ENCODE measurements at regions not wholly inside any gene's neighbourhood (a gene's known extent, or its start where the extent isn't known, plus 50 kb on each side); places are given as distances from the start of the nearest gene placed in this dataset.

GRCh38 chr4:123110147-123110546 lies 187.8 kb upstream of the NUDT6 start:
- H3K79me2 ChIP-seq (ENCODE audit: insufficient read depth, low read length), result no peaks in the 10 kb centered on the region
- no peak overlapping the region for H3K9ac ChIP-seq (ENCODE audit: low read depth, low read length)
- no peak overlapping the region for H3K4me2 ChIP-seq (ENCODE audit: insufficient read depth, low read length)
- H3K27me3 ChIP-seq (ENCODE audit: insufficient read depth, low read length, poor library complexity), result no peaks in the 10 kb centered on the region
- H3K4me1 ChIP-seq (ENCODE audit: insufficient read depth, low read length), result no peaks in the 10 kb centered on the region
- no peak overlapping the region for H2AFZ ChIP-seq (ENCODE audit: low read depth, low read length)
- H3K36me3 ChIP-seq (ENCODE audit: insufficient read depth, low read length), result peaks cover 31% of the 10 kb centered on the region
- TF ChIP-seq EZH2 (IDR thresholded peaks at IDR 0.05; ENCODE audit: borderline replicate concordance, low read depth, low read length, severe bottlenecking), result no peak
- TF ChIP-seq, protein P1, sequence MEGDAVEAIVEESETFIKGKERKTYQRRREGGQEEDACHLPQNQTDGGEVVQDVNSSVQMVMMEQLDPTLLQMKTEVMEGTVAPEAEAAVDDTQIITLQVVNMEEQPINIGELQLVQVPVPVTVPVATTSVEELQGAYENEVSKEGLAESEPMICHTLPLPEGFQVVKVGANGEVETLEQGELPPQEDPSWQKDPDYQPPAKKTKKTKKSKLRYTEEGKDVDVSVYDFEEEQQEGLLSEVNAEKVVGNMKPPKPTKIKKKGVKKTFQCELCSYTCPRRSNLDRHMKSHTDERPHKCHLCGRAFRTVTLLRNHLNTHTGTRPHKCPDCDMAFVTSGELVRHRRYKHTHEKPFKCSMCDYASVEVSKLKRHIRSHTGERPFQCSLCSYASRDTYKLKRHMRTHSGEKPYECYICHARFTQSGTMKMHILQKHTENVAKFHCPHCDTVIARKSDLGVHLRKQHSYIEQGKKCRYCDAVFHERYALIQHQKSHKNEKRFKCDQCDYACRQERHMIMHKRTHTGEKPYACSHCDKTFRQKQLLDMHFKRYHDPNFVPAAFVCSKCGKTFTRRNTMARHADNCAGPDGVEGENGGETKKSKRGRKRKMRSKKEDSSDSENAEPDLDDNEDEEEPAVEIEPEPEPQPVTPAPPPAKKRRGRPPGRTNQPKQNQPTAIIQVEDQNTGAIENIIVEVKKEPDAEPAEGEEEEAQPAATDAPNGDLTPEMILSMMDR (IDR thresholded peaks at IDR 0.05; ENCODE audit: borderline replicate concordance, extremely low read depth, low read length, poor library complexity, severe bottlenecking), result no peak
- H3K27ac ChIP-seq (ENCODE audit: low read length), result no peak overlapping the region
- peaks cover 20% of the 10 kb centered on the region for H3K9me3 ChIP-seq (ENCODE audit: insufficient read depth, low read length, severe bottlenecking)
- DNase-seq, result no peak
- ATAC-seq (ENCODE audit: insufficient read depth, low read depth), result no peak
- H3K4me3 ChIP-seq (ENCODE audit: low read depth in 1 of 2, low read length in 2 of 2), result no peak overlapping the region
- H4K20me1 ChIP-seq (ENCODE audit: insufficient read depth, low read length), result no peaks in the 10 kb centered on the region

GRCh38 chr4:123110685-123111084 lies 188.3 kb upstream of the NUDT6 start:
- Histone ChIP-seq H3K9ac (ENCODE audit: low read depth, low read length) (no peak overlapping the region), H3K9me3 (ENCODE audit: insufficient read depth, low read length, severe bottlenecking) (peaks cover 20% of the 10 kb centered on the region), H3K27ac (ENCODE audit: low read length) (no peak overlapping the region), H3K36me3 (ENCODE audit: insufficient read depth, low read length) (peaks cover 31% of the 10 kb centered on the region), H3K4me3 (ENCODE audit: low read depth in 1 of 2, low read length in 2 of 2) (no peak overlapping the region), H3K4me1 (ENCODE audit: insufficient read depth, low read length) (no peaks in the 10 kb centered on the region), H2AFZ (ENCODE audit: low read depth, low read length) (no peak overlapping the region), H4K20me1 (ENCODE audit: insufficient read depth, low read length) (no peaks in the 10 kb centered on the region), H3K4me2 (ENCODE audit: insufficient read depth, low read length) (no peak overlapping the region), H3K79me2 (ENCODE audit: insufficient read depth, low read length) (no peaks in the 10 kb centered on the region), H3K27me3 (ENCODE audit: insufficient read depth, low read length, poor library complexity) (no peaks in the 10 kb centered on the region)
- DNase-seq (no peak), ATAC-seq (ENCODE audit: insufficient read depth, low read depth) (no peak)
- TF ChIP-seq, protein P1 (IDR thresholded peaks at IDR 0.05; ENCODE audit: borderline replicate concordance, extremely low read depth, low read length, poor library complexity, severe bottlenecking), result no peak
- TF ChIP-seq EZH2 (IDR thresholded peaks at IDR 0.05; ENCODE audit: borderline replicate concordance, low read depth, low read length, severe bottlenecking), result no peak

- Histone ChIP-seq H3K36me3 (ENCODE audit: insufficient read depth, low read length) (peaks cover 21% of the 10 kb centered on the region), H4K20me1 (ENCODE audit: insufficient read depth, low read length) (no peaks in the 10 kb centered on the region), H2AFZ (ENCODE audit: low read depth, low read length) (no peak overlapping the region), H3K4me3 (ENCODE audit: low read depth in 1 of 2, low read length in 2 of 2) (no peak overlapping the region), H3K4me2 (ENCODE audit: insufficient read depth, low read length) (no peak overlapping the region), H3K9me3 (ENCODE audit: insufficient read depth, low read length, severe bottlenecking) (peaks cover 18% of the 10 kb centered on the region), H3K79me2 (ENCODE audit: insufficient read depth, low read length) (no peaks in the 10 kb centered on the region), H3K4me1 (ENCODE audit: insufficient read depth, low read length) (no peaks in the 10 kb centered on the region), H3K9ac (ENCODE audit: low read depth, low read length) (no peak overlapping the region), H3K27ac (ENCODE audit: low read length) (no peak overlapping the region), H3K27me3 (ENCODE audit: insufficient read depth, low read length, poor library complexity) (no peaks in the 10 kb centered on the region)
- DNase-seq, result no peak
- no peak for TF ChIP-seq EZH2 (IDR thresholded peaks at IDR 0.05; ENCODE audit: borderline replicate concordance, low read depth, low read length, severe bottlenecking)
- TF ChIP-seq, protein P1 (IDR thresholded peaks at IDR 0.05; ENCODE audit: borderline replicate concordance, extremely low read depth, low read length, poor library complexity, severe bottlenecking), result no peak
- ATAC-seq (ENCODE audit: insufficient read depth, low read depth), result no peak
Measured at GRCh38 chr4:123113155-123113554, 190.8 kb upstream of the NUDT6 start.
